GM18519 (cell line): ENCODE measurements at regions not wholly inside any gene's neighbourhood (a gene's known extent, or its start where the extent isn't known, plus 50 kb on each side); places are given as distances from the start of the nearest gene placed in this dataset.
"Not testable (repeated sequence)": the region's sequence is repeated elsewhere in the genome, so short reads cannot be mapped to it uniquely, and the experiment has no call there.

Experiments used
- ATAC-seq: cut with Tn5 transposase; IDR thresholded peaks from one replicate; pipeline ENCODE4 v1.9.1; 2021; ENCODE audit warnings: mild to moderate bottlenecking, moderate library complexity; ENCODE audit not compliant: unreplicated experiment, low FRiP score

GRCh38 chr5:6083311-6083978, 294.9 kb downstream of the MED10 start:
- no peak for ATAC-seq

- ATAC-seq: no peak
Measured at GRCh38 chr5:6082685-6083084, 295.7 kb downstream of the MED10 start.

GRCh38 chr5:6081727-6082210, 296.6 kb downstream of the MED10 start:
- ATAC-seq: no peak

- no peak for ATAC-seq
Measured at GRCh38 chr5:6080930-6081726, 297.2 kb downstream of the MED10 start.

- ATAC-seq: no peak
Measured at GRCh38 chr5:6080436-6080835, 297.9 kb downstream of the MED10 start.

- ATAC-seq: no peak
Measured at GRCh38 chr5:6078881-6079280, 299.5 kb downstream of the MED10 start.

- no peak for ATAC-seq
Measured at GRCh38 chr5:6076341-6077239, 301.8 kb downstream of the MED10 start.

GRCh38 chr5:6072488-6072887, 305.9 kb downstream of the MED10 start:
- not testable (repeated sequence) for ATAC-seq

GRCh38 chr5:6069496-6070185, 308.7 kb downstream of the MED10 start:
- ATAC-seq: no peak

GRCh38 chr5:6066016-6066415, 312.3 kb downstream of the MED10 start:
- ATAC-seq: no peak

- no peak for ATAC-seq
Measured at GRCh38 chr5:6059137-6059800, 319.1 kb downstream of the MED10 start.

GRCh38 chr5:6058055-6058715, 320.2 kb downstream of the MED10 start:
- no peak for ATAC-seq

GRCh38 chr5:6056280-6056679, 322.1 kb downstream of the MED10 start:
- ATAC-seq: no peak

- no peak for ATAC-seq
Measured at GRCh38 chr5:6049662-6050061, 328.7 kb downstream of the MED10 start.

GRCh38 chr5:6048746-6049145, 329.6 kb downstream of the MED10 start:
- no peak for ATAC-seq

GRCh38 chr5:6046296-6046967, 331.9 kb downstream of the MED10 start:
- no peak for ATAC-seq

GRCh38 chr5:6043491-6044310, 334.6 kb downstream of the MED10 start:
- no peak for ATAC-seq
